ENCODE measurements at regions not wholly inside any gene's neighbourhood (a gene's known extent, or its start where the extent isn't known, plus 50 kb on each side); places are given as distances from the start of the nearest gene placed in this dataset.

GRCh38 chr2:139177041-139177440, 396.9 kb upstream of the NXPH2 start:
- no peak for DNase-seq
- Mint-ChIP-seq H3K27ac (ENCODE audit: unreplicated experiment) (no peak overlapping the region), H3K27me3 (ENCODE audit: unreplicated experiment) (peaks cover 2% of the 10 kb centered on the region), H3K4me3 (ENCODE audit: unreplicated experiment) (no peak overlapping the region), H3K4me1 (ENCODE audit: low read depth, unreplicated experiment) (peaks cover 4% of the 10 kb centered on the region), H3K36me3 (ENCODE audit: unreplicated experiment) (no peaks in the 10 kb centered on the region), H3K9me3 (ENCODE audit: unreplicated experiment) (peaks cover 1% of the 10 kb centered on the region)
- TF ChIP-seq CTCF (IDR thresholded peaks at IDR 0.05; ENCODE audit: partially characterized antibody, unreplicated experiment) = no peak

- H3K9me3 Mint-ChIP-seq (ENCODE audit: unreplicated experiment) = peaks cover 1% of the 10 kb centered on the region
- no peak for DNase-seq
- H3K4me1 Mint-ChIP-seq (ENCODE audit: low read depth, unreplicated experiment) = peaks cover 4% of the 10 kb centered on the region
These were observed 395.3 kb upstream of the NXPH2 start for GRCh38 chr2:139175510-139175909.

GRCh38 chr2:139170406-139170805, 390.2 kb upstream of the NXPH2 start:
- DNase-seq = no peak
- Mint-ChIP-seq H3K4me3 (ENCODE audit: unreplicated experiment) (no peak overlapping the region), H3K27me3 (ENCODE audit: unreplicated experiment) (no peaks in the 10 kb centered on the region), H3K27ac (ENCODE audit: unreplicated experiment) (no peak overlapping the region), H3K36me3 (ENCODE audit: unreplicated experiment) (no peaks in the 10 kb centered on the region), H3K9me3 (ENCODE audit: unreplicated experiment) (no peaks in the 10 kb centered on the region), H3K4me1 (ENCODE audit: low read depth, unreplicated experiment) (peaks cover 6% of the 10 kb centered on the region)
- no peak for TF ChIP-seq CTCF (IDR thresholded peaks at IDR 0.05; ENCODE audit: partially characterized antibody, unreplicated experiment)

More at GRCh38 chr2:139175510-139175909, 395.3 kb upstream of the NXPH2 start:
- Mint-ChIP-seq H3K36me3 (ENCODE audit: unreplicated experiment) (no peaks in the 10 kb centered on the region), H3K27me3 (ENCODE audit: unreplicated experiment) (peaks cover 2% of the 10 kb centered on the region), H3K4me3 (ENCODE audit: unreplicated experiment) (no peak overlapping the region), H3K27ac (ENCODE audit: unreplicated experiment) (no peak overlapping the region)
- TF ChIP-seq CTCF (IDR thresholded peaks at IDR 0.05; ENCODE audit: partially characterized antibody, unreplicated experiment) = no peak

GRCh38 chr2:139165601-139166000, 385.4 kb upstream of the NXPH2 start:
- no peak for TF ChIP-seq CTCF (IDR thresholded peaks at IDR 0.05; ENCODE audit: partially characterized antibody, unreplicated experiment)
- peak; percentile 35 for DNase-seq
- H3K9me3 Mint-ChIP-seq (ENCODE audit: unreplicated experiment) = no peaks in the 10 kb centered on the region
- H3K4me3 Mint-ChIP-seq (ENCODE audit: unreplicated experiment) = no peak overlapping the region
- H3K36me3 Mint-ChIP-seq (ENCODE audit: unreplicated experiment) = peaks cover 4% of the 10 kb centered on the region
- H3K27me3 Mint-ChIP-seq (ENCODE audit: unreplicated experiment) = no peaks in the 10 kb centered on the region
- H3K4me1 Mint-ChIP-seq (ENCODE audit: low read depth, unreplicated experiment) = peaks cover 16% of the 10 kb centered on the region
- peak overlapping the region; percentile 60 for H3K27ac Mint-ChIP-seq (ENCODE audit: unreplicated experiment)

- peaks cover 17% of the 10 kb centered on the region for H3K4me1 Mint-ChIP-seq (ENCODE audit: low read depth, unreplicated experiment)
- H3K36me3 Mint-ChIP-seq (ENCODE audit: unreplicated experiment) = peaks cover 4% of the 10 kb centered on the region
- no peak overlapping the region for H3K4me3 Mint-ChIP-seq (ENCODE audit: unreplicated experiment)
- no peak for DNase-seq
- no peak overlapping the region for H3K27ac Mint-ChIP-seq (ENCODE audit: unreplicated experiment)
- no peak for TF ChIP-seq CTCF (IDR thresholded peaks at IDR 0.05; ENCODE audit: partially characterized antibody, unreplicated experiment)
- no peaks in the 10 kb centered on the region for H3K27me3 Mint-ChIP-seq (ENCODE audit: unreplicated experiment)
- H3K9me3 Mint-ChIP-seq (ENCODE audit: unreplicated experiment) = no peaks in the 10 kb centered on the region
These were observed 384.9 kb upstream of the NXPH2 start for GRCh38 chr2:139165041-139165440.

All from glutamatergic neuron (in vitro differentiated cells).